Spleen (tissue), 7 donors: ENCODE measurements at regions not wholly inside any gene's neighbourhood (a gene's known extent, or its start where the extent isn't known, plus 50 kb on each side); places are given as distances from the start of the nearest gene placed in this dataset.

ENCODE experiments used
- CTCF ChIP-seq, 11 experiments: fragments of 200-600 bp in 7 of 11; fragments of 450-650 bp in 4 of 11; sonication (generic) in 4 of 11; IDR thresholded peaks in 8 of 11; conservative IDR thresholded peaks in 3 of 11; 1 replicate in 7 of 11; 2 replicates in 4 of 11; pipeline versions ENCODE4 v1.4.0 to v1.8.0; 2016 to 2021; ENCODE audit warnings: antibody characterized with exemption in 11 of 11, inconsistent platforms in 4 of 11, mild to moderate bottlenecking in 1 of 11
- POLR2A ChIP-seq, 3 donors: fragments of 450-650 bp; IDR thresholded peaks; one replicate each; pipeline ENCODE4 v1.5.1; 2017; ENCODE audit warnings: antibody characterized with exemption in 3 of 3, mild to moderate bottlenecking in 1 of 3
- donor health status: DM: no; HTN: no; CAD: no; lungs with moderate emphysema.
- donor health status: DM: no; HTN: no; CAD: no.
- donor health status: DM: no; HTN: no; CAD: no.

- TF ChIP-seq POLR2A (IDR thresholded peaks at IDR 0.05) (no peak), CTCF (IDR thresholded peaks at IDR 0.05 in 8 of 11, conservative IDR thresholded peaks at IDR 0.05 in 3 of 11) (no peak)
Observed at GRCh38 chr16:64412578-64413280, 709.1 kb downstream of the CDH11 start.
